ENCODE measurements at regions not wholly inside any gene's neighbourhood (a gene's known extent, or its start where the extent isn't known, plus 50 kb on each side); places are given as distances from the start of the nearest gene placed in this dataset.

GRCh38 chr2:64367444-64368232, 86.3 kb upstream of the LGALSL start:
- Histone ChIP-seq H3K4me2 (replicated peaks; ENCODE audit: low read depth, low read length, poor library complexity, severe bottlenecking) (no peak overlapping the region), H3K79me2 (ENCODE audit: control insufficient read depth, insufficient read depth, low read length) (no peaks in the 10 kb centered on the region), H3K9ac (ENCODE audit: low read length) (no peak overlapping the region), H3K27me3 (replicated peaks in 1 of 4; ENCODE audit: control extremely low read depth in 1 of 4, control insufficient read depth in 3 of 4, insufficient read depth in 4 of 4, low read length in 3 of 4) (no peaks in the 10 kb centered on the region), H3K4me1 (ENCODE audit: control insufficient read depth in 2 of 2, insufficient read depth in 2 of 2, low read length in 2 of 2) (no peaks in the 10 kb centered on the region), H3K4me3 (ENCODE audit: control extremely low read depth in 1 of 5, extremely low read depth in 1 of 5, insufficient read depth in 1 of 5, low read depth in 2 of 5, low read length in 4 of 5) (no peak overlapping the region), H2AFZ (ENCODE audit: insufficient read depth, low read depth, low read length, poor library complexity, severe bottlenecking) (no peak overlapping the region), H3K9me3 (ENCODE audit: control extremely low read depth in 1 of 3, control insufficient read depth in 2 of 3, insufficient read depth in 1 of 3, low read length in 2 of 3) (no peaks in the 10 kb centered on the region), H3K36me3 (replicated peaks in 1 of 2; ENCODE audit: control extremely low read depth in 1 of 2, control insufficient read depth in 1 of 2, extremely low read depth in 1 of 2, insufficient read depth in 2 of 2, low read length in 1 of 2) (no peaks in the 10 kb centered on the region), H3K27ac (ENCODE audit: low read length in 2 of 2) (no peak overlapping the region), H4K20me1 (ENCODE audit: control insufficient read depth, insufficient read depth, low read length, poor library complexity, severe bottlenecking) (no peaks in the 10 kb centered on the region)
- ATAC-seq (ENCODE audit: low read depth) (no peak), DNase-seq (no peak)
- Mint-ChIP-seq H3K4me3 (no peak overlapping the region), H3K27ac (no peak overlapping the region), H3K27me3 (peaks cover 5% of the 10 kb centered on the region), H3K9me3 (ENCODE audit: insufficient read depth) (no peaks in the 10 kb centered on the region), H3K4me1 (no peaks in the 10 kb centered on the region)
- WGBS (ENCODE audit: insufficient coverage): 78% methylated on average over 3 of the region's 7 CpGs
- intact Hi-C loops (cut with micrococcal nuclease): loop anchor here (10.0 kb wide), 1 partner anchor 57 kb away; no protein-coding TSS in a partner anchor
- TF ChIP-seq EZH2 (IDR thresholded peaks at IDR 0.05; ENCODE audit: borderline replicate concordance, insufficient read depth, low read depth, low read length, poor library complexity, severe bottlenecking) (no peak), CTCF (IDR thresholded peaks at IDR 0.05) (no peak)
- CTCF ChIA-PET: no interaction called here
- POLR2A ChIA-PET: no interaction called here

GRCh38 chr2:64369706-64370105, 84.3 kb upstream of the LGALSL start:
- H3K27ac Mint-ChIP-seq: no peak overlapping the region
- H3K9me3 Mint-ChIP-seq (ENCODE audit: insufficient read depth): no peaks in the 10 kb centered on the region
- ChIA-PET POLR2A (no interaction called here), CTCF (interaction anchor here (0.6 kb wide), 1 partner anchor 1273 kb away, joined by 3 read pairs; no protein-coding TSS in a partner anchor)
- H3K27me3 Mint-ChIP-seq: peaks cover 2% of the 10 kb centered on the region
- H3K4me1 Mint-ChIP-seq: no peaks in the 10 kb centered on the region
- Histone ChIP-seq H3K9ac (ENCODE audit: low read length) (no peak overlapping the region), H3K9me3 (ENCODE audit: control extremely low read depth in 1 of 3, control insufficient read depth in 2 of 3, insufficient read depth in 1 of 3, low read length in 2 of 3) (no peaks in the 10 kb centered on the region), H3K36me3 (replicated peaks in 1 of 2; ENCODE audit: control extremely low read depth in 1 of 2, control insufficient read depth in 1 of 2, extremely low read depth in 1 of 2, insufficient read depth in 2 of 2, low read length in 1 of 2) (no peaks in the 10 kb centered on the region), H4K20me1 (ENCODE audit: control insufficient read depth, insufficient read depth, low read length, poor library complexity, severe bottlenecking) (no peaks in the 10 kb centered on the region), H2AFZ (ENCODE audit: insufficient read depth, low read depth, low read length, poor library complexity, severe bottlenecking) (no peak overlapping the region), H3K4me2 (replicated peaks; ENCODE audit: low read depth, low read length, poor library complexity, severe bottlenecking) (no peak overlapping the region), H3K79me2 (ENCODE audit: control insufficient read depth, insufficient read depth, low read length) (no peaks in the 10 kb centered on the region), H3K27me3 (replicated peaks in 1 of 4; ENCODE audit: control extremely low read depth in 1 of 4, control insufficient read depth in 3 of 4, insufficient read depth in 4 of 4, low read length in 3 of 4) (no peaks in the 10 kb centered on the region), H3K4me3 (ENCODE audit: control extremely low read depth in 1 of 5, extremely low read depth in 1 of 5, insufficient read depth in 1 of 5, low read depth in 2 of 5, low read length in 4 of 5) (no peak overlapping the region), H3K4me1 (ENCODE audit: control insufficient read depth in 2 of 2, insufficient read depth in 2 of 2, low read length in 2 of 2) (no peaks in the 10 kb centered on the region), H3K27ac (ENCODE audit: low read length in 2 of 2) (no peak overlapping the region)
- TF ChIP-seq CTCF (IDR thresholded peaks at IDR 0.05) (no peak), EZH2 (IDR thresholded peaks at IDR 0.05; ENCODE audit: borderline replicate concordance, insufficient read depth, low read depth, low read length, poor library complexity, severe bottlenecking) (no peak)
- DNase-seq (no peak), ATAC-seq (ENCODE audit: low read depth) (no peak)
- no peak overlapping the region for H3K4me3 Mint-ChIP-seq
- 91% methylated on average over 7 of the region's 7 CpGs for WGBS (ENCODE audit: insufficient coverage)
- intact Hi-C loops (cut with micrococcal nuclease): loop anchor here (10.0 kb wide), 1 partner anchor 55 kb away; no protein-coding TSS in a partner anchor

Measured in B cell (primary cell).